ENCODE measurements at regions not wholly inside any gene's neighbourhood (a gene's known extent, or its start where the extent isn't known, plus 50 kb on each side); places are given as distances from the start of the nearest gene placed in this dataset.

GRCh38 chr21:17869115-17869514, 50.0 kb upstream of the C21orf91 start:
- no peak for FAIRE-seq
